ENCODE measurements at regions not wholly inside any gene's neighbourhood (a gene's known extent, or its start where the extent isn't known, plus 50 kb on each side); places are given as distances from the start of the nearest gene placed in this dataset.

- TF ChIP-seq CTCF (IDR thresholded peaks at IDR 0.05; ENCODE audit: low read length, missing control alignments) = no peak
- no peak for DNase-seq (ENCODE audit: low read depth)
- H3K4me3 ChIP-seq (replicated peaks; ENCODE audit: low read depth, low read length) = no peak overlapping the region
These were observed 351.4 kb upstream of the KCNMB2 start for GRCh38 chr3:178184833-178185232.

GRCh38 chr3:178186666-178187065 is 349.6 kb upstream of the KCNMB2 start:
- H3K4me3 ChIP-seq (replicated peaks; ENCODE audit: low read depth, low read length) = no peak overlapping the region
- no peak for TF ChIP-seq CTCF (IDR thresholded peaks at IDR 0.05; ENCODE audit: low read length, missing control alignments)
- no peak for DNase-seq (ENCODE audit: low read depth)

- TF ChIP-seq CTCF (IDR thresholded peaks at IDR 0.05; ENCODE audit: low read length, missing control alignments) = no peak
- H3K4me3 ChIP-seq (replicated peaks; ENCODE audit: low read depth, low read length) = no peak overlapping the region
- DNase-seq (ENCODE audit: low read depth) = no peak
These were observed 346.4 kb upstream of the KCNMB2 start for GRCh38 chr3:178189854-178190253.

- no peak for DNase-seq (ENCODE audit: low read depth)
- no peak overlapping the region for H3K4me3 ChIP-seq (replicated peaks; ENCODE audit: low read depth, low read length)
These were observed 342.4 kb upstream of the KCNMB2 start for GRCh38 chr3:178193846-178194245.

DNA sequence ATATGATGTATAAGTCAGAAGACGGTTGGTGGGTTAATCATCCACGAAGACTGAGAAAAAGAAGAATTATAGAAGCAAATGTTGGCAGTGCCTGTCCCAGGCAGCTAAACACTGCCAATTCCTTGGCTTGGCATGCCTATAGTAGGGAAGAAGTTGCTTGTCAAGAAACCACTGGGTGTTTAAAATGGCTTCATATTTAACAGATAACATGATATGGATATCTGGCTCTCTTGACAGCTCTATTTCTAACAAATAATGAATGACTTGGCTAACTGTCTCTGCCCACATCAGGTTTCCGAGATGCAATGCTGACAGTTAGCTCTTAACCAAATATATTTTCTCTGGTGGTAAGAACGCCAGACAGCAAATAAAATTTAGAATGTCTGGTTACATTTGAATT is 341.7 kb upstream of the KCNMB2 start:
- DNase-seq (ENCODE audit: low read depth) = no peak
- no peak overlapping the region for H3K4me3 ChIP-seq (replicated peaks; ENCODE audit: low read depth, low read length)
- TF ChIP-seq CTCF (IDR thresholded peaks at IDR 0.05; ENCODE audit: low read length, missing control alignments) = no peak

More at GRCh38 chr3:178193846-178194245, 342.4 kb upstream of the KCNMB2 start:
- no peak for TF ChIP-seq CTCF (IDR thresholded peaks at IDR 0.05; ENCODE audit: low read length, missing control alignments)

DNA sequence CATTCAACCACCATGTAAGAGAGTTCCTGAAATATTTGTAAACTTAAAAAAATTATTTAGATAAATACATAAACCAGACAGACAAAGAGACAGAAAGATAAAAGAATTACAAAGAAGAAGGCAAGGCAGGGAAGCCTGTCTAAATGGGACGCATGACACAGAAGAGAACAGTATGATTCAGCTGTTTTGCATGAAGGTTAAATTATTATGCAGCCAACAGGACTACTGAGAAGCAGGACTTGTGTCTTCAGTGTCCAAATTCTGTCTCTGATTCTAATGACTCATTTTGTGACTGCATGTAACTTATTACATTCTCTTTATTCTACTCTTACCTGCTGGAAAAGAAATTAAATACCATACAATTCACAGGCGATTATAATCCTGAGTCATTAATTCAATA is 340.4 kb upstream of the KCNMB2 start:
- no peak for TF ChIP-seq CTCF (IDR thresholded peaks at IDR 0.05; ENCODE audit: low read length, missing control alignments)
- DNase-seq (ENCODE audit: low read depth) = peak; percentile 52
- no peak overlapping the region for H3K4me3 ChIP-seq (replicated peaks; ENCODE audit: low read depth, low read length)

DNA sequence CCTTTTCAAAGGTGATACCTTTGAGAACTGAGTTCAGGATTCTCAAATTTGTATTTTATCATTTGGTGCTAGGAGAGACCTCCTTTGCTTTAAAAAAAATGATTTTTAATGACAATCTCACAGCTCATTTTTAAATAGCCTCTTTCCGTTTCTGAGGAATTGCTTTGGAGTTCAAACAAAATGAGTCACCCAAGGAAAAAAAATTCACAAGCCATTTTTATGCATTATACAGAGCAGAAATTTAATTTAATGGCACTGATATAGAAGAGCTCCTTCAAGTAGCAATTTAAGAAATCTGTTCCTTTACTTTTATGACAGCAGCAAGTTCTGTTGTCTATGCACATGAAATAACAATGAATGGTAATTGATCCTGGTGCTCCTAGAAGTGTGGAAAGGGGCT is 337.9 kb upstream of the KCNMB2 start:
- TF ChIP-seq CTCF (IDR thresholded peaks at IDR 0.05; ENCODE audit: low read length, missing control alignments) = no peak
- H3K4me3 ChIP-seq (replicated peaks; ENCODE audit: low read depth, low read length) = no peak overlapping the region
- DNase-seq (ENCODE audit: low read depth) = peak; percentile 27

Measured in fibroblast of pulmonary artery (primary cell).